ENCODE measurements at regions not wholly inside any gene's neighbourhood (a gene's known extent, or its start where the extent isn't known, plus 50 kb on each side); places are given as distances from the start of the nearest gene placed in this dataset.

- TF ChIP-seq POLR2A (IDR thresholded peaks at IDR 0.05) = no peak
- TF ChIP-seq CTCF (IDR thresholded peaks at IDR 0.05) = no peak
- TF ChIP-seq POLR2AphosphoS5 (IDR thresholded peaks at IDR 0.05) = no peak
- no peak for TF ChIP-seq EP300 (IDR thresholded peaks at IDR 0.05)
These were observed 442.9 kb upstream of the ATP2B1 start for GRCh38 chr12:90151491-90152015.

All from sigmoid colon (tissue), 4 donors.